ENCODE measurements at regions not wholly inside any gene's neighbourhood (a gene's known extent, or its start where the extent isn't known, plus 50 kb on each side); places are given as distances from the start of the nearest gene placed in this dataset.

GRCh38 chr9:99387431-99387830 is 165.3 kb downstream of the SEC61B start:
- TF ChIP-seq RFX5 (IDR thresholded peaks at IDR 0.05; ENCODE audit: low read depth, low read length) (no peak), FOXP4 (CRISPR knock-in tag; IDR thresholded peaks at IDR 0.05; ENCODE audit: borderline replicate concordance) (no peak), ZFP91 (CRISPR knock-in tag; IDR thresholded peaks at IDR 0.05) (no peak), PRDM10 (IDR thresholded peaks at IDR 0.05; ENCODE audit: partially characterized antibody) (no peak), ZNF507 (tag; conservative IDR thresholded peaks at IDR 0.05) (no peak), TCF7L2 (IDR thresholded peaks at IDR 0.05; ENCODE audit: low read depth, low read length) (no peak), POLR2G (IDR thresholded peaks at IDR 0.05; ENCODE audit: low read depth, low read length) (no peak), MCM7 (IDR thresholded peaks at IDR 0.05) (no peak), CTCF (IDR thresholded peaks at IDR 0.05 in 2 of 3, conservative IDR thresholded peaks at IDR 0.05 in 1 of 3; ENCODE audit: insufficient read depth in 2 of 3, low read depth in 1 of 3, low read length in 3 of 3) (no peak)
